HFF-Myc (cell line): ENCODE measurements at regions not wholly inside any gene's neighbourhood (a gene's known extent, or its start where the extent isn't known, plus 50 kb on each side); places are given as distances from the start of the nearest gene placed in this dataset.
A peak's percentile ranks its signal among the peaks of the same experiment; 100 is the strongest.
"Not testable (repeated sequence)": the region's sequence is repeated elsewhere in the genome, so short reads cannot be mapped to it uniquely, and the experiment has no call there.

Experiments
- DNase-seq: peaks from one replicate; pipeline ENCODE4 v3.0.0-alpha.2; 2011; ENCODE audit warnings: low read depth; ENCODE audit errors: extremely low read depth
- H3K4me3 ChIP-seq: replicated peaks from 2 replicates; pipeline ENCODE4 v1.5.1; 2011; ENCODE audit warnings: low read depth, mild to moderate bottlenecking, control low read depth, low read length
- CTCF ChIP-seq: IDR thresholded peaks from 2 replicates; pipeline ENCODE4 v1.5.1; 2012; ENCODE audit warnings: mild to moderate bottlenecking, low read depth, low read length, control low read depth; ENCODE audit errors: missing control alignments

- no peak for DNase-seq
- no peak overlapping the region for H3K4me3 ChIP-seq
- TF ChIP-seq CTCF = no peak
Measured at GRCh38 chr4:54447304-54447703, 210.5 kb upstream of the KIT start.

DNA sequence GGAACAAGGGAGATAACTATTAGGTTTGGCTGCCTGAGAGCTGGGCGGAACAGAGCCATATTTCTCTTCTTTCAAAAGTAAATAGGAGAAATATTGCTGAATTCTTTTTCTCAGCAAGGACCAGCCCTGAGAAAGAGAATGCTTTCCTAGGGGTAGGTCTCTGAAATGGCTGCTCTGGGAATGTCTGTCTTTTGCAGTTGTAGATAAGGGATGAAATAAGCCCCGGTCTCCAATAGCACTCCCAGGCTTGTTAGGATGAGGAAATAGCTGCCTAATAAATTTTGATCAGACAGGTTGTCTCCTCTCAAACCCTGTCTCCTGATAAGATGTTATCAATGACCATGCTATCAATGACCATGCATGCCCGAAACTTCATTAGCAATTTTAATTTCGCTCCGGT, 207.8 kb upstream of the KIT start:
- TF ChIP-seq CTCF = no peak
- DNase-seq = no peak
- no peak overlapping the region for H3K4me3 ChIP-seq

GRCh38 chr4:54466960-54467359, 190.8 kb upstream of the KIT start:
- not testable (repeated sequence) for H3K4me3 ChIP-seq, DNase-seq

DNA sequence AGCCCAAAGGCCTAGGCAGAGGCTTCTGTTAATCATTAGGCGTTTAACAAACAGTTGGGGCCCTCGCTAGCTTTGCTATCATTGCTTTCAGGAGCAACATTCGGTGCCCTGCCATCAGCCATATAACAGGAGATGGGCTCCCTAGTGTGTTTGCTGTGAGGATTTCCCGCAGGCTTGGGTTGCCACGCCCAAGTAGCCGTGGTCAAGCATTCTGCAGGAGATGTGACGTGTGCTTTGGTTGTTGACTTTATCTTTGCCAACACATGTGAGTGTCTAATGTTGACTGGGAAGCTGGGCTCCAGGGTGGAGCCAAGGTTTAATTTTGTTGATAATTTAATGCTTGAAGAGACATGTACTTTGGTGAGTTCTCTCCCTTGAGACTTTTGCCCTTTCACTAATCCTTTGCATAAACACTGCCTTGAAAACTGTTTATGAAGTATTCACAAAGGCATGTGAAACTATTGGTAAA, 184.6 kb upstream of the KIT start:
- DNase-seq = peak; percentile 4
- no peak overlapping the region for H3K4me3 ChIP-seq
- TF ChIP-seq CTCF = no peak

- no peak for DNase-seq
- H3K4me3 ChIP-seq = no peak overlapping the region
- no peak for TF ChIP-seq CTCF
Measured at GRCh38 chr4:54473798-54474197, 184.0 kb upstream of the KIT start.

DNA sequence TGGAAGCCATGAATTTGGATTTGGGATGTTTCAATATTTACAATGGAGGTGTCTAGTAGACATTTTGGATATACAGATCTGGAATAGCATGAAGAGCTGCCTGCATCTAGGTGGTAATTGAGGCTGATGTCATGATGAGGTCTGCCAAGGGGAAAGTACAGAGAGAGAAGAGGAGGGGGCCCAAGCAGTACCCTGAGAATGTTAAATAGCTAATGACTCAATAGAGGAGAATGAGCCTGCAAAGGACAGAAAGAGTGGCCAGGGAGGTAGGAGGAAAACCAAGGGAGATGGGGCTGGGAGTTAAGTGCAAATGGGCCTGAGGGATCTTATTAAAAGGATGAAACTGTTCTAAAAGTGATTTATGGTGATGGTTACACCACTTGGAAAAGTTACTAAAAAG, 182.2 kb upstream of the KIT start:
- no peak for TF ChIP-seq CTCF
- H3K4me3 ChIP-seq = no peak overlapping the region
- DNase-seq = no peak

DNA sequence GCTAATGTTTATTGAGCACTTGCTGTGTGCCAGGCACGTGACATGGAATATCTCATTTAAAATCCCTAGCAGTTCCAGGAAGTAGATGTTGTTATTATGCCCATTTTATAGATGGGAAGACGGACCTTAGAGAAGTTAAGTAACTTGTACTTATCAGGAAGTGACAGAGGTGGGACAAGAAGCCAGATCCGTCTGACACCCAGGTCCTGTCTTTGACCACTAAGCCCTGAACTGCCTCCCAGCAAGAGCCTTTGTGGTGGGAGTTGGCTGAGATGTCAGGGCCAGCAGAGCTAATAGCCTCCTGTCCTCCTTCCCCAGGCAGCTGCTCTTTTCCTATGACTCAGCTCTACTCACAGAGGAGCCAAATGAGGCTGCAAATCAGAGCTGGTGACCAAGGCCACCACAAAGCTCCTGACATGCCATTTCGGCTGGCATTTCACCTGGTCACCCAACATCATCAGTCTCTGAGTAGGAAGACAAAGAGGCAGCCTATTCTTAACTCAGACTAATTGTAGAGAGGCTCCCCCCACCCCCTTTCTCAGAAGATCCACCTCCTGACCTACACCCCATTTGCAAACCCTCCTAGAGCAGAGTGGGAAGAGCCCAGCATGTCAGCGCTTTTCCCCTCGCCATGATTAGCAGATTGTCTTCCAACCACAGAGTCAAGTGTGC, 175.1 kb upstream of the KIT start:
- H3K4me3 ChIP-seq = no peak overlapping the region
- no peak for DNase-seq
- no peak for TF ChIP-seq CTCF
